HL-60 (cell line): ENCODE measurements at regions not wholly inside any gene's neighbourhood (a gene's known extent, or its start where the extent isn't known, plus 50 kb on each side); places are given as distances from the start of the nearest gene placed in this dataset.

Experiments
- DNase-seq, 2 experiments: peaks; one replicate each; pipeline ENCODE4 v3.0.0-alpha.2; 2010 to 2020; ENCODE audit warnings: low read depth in 1 of 2, low spot score in 1 of 2
- H3K27ac ChIP-seq: fragments of 250-450 bp; sonication (Bioruptor Pico); replicated peaks from 2 replicates; pipeline ENCODE4 v1.5.1; 2020; ENCODE audit warnings: mild to moderate bottlenecking, moderate library complexity
- H3K27me3 ChIP-seq: fragments of 250-450 bp; sonication (Bioruptor Pico); 2 replicates; pipeline ENCODE4 v1.5.1; 2021; ENCODE audit warnings: mild to moderate bottlenecking, moderate library complexity; ENCODE audit not compliant: insufficient read depth, poor library complexity, severe bottlenecking
- H3K4me3 ChIP-seq: replicated peaks from 2 replicates; pipeline ENCODE4 v1.5.1; 2011; ENCODE audit warnings: mild to moderate bottlenecking, control low read depth, low read length; ENCODE audit not compliant: insufficient read depth
- CTCF ChIP-seq: IDR thresholded peaks from one replicate; pipeline ENCODE4 v1.5.1; 2011; ENCODE audit warnings: low read length, control low read depth, inconsistent platforms; ENCODE audit not compliant: insufficient read depth
- GABPA ChIP-seq: IDR thresholded peaks from 2 replicates; pipeline ENCODE4 v1.6.1; 2012; ENCODE audit warnings: low read depth
- POLR2AphosphoS5 ChIP-seq: IDR thresholded peaks from 2 replicates; pipeline ENCODE4 v1.6.1; 2012; ENCODE audit warnings: low read depth
- REST ChIP-seq: IDR thresholded peaks from 2 replicates; pipeline ENCODE4 v1.6.1; 2012; ENCODE audit warnings: low read depth; ENCODE audit not compliant: insufficient replicate concordance
- SPI1 ChIP-seq: IDR thresholded peaks from 2 replicates; pipeline ENCODE4 v1.6.1; 2012; ENCODE audit warnings: low read depth, mild to moderate bottlenecking, borderline replicate concordance

GRCh38 chr5:68630354-68630753 is 414.8 kb downstream of the PIK3R1 start:
- no peak overlapping the region for H3K27ac ChIP-seq
- DNase-seq: no peak
- no peak overlapping the region for H3K4me3 ChIP-seq
- no peaks in the 10 kb centered on the region for H3K27me3 ChIP-seq
- TF ChIP-seq CTCF (no peak), POLR2AphosphoS5 (no peak), SPI1 (no peak), GABPA (no peak), REST (no peak)

GRCh38 chr5:68631884-68632283 is 416.3 kb downstream of the PIK3R1 start:
- TF ChIP-seq SPI1 (no peak), CTCF (no peak), GABPA (no peak), POLR2AphosphoS5 (no peak), REST (no peak)
- H3K27ac ChIP-seq: no peak overlapping the region

GRCh38 chr5:68641211-68641610 is 425.7 kb downstream of the PIK3R1 start:
- no peak overlapping the region for H3K4me3 ChIP-seq
- no peak for DNase-seq
- no peak overlapping the region for H3K27ac ChIP-seq
- no peak for TF ChIP-seq GABPA
- no peak for TF ChIP-seq POLR2AphosphoS5
- no peak for TF ChIP-seq CTCF
- TF ChIP-seq SPI1: no peak
- no peaks in the 10 kb centered on the region for H3K27me3 ChIP-seq

More at GRCh38 chr5:68631884-68632283, 416.3 kb downstream of the PIK3R1 start:
- Histone ChIP-seq H3K4me3 (no peak overlapping the region), H3K27me3 (no peaks in the 10 kb centered on the region)
- no peak for DNase-seq

- TF ChIP-seq GABPA (no peak), POLR2AphosphoS5 (no peak), SPI1 (no peak)
- no peak for DNase-seq
- no peaks in the 10 kb centered on the region for H3K27me3 ChIP-seq
- no peak overlapping the region for H3K4me3 ChIP-seq
- no peak overlapping the region for H3K27ac ChIP-seq
Measured at GRCh38 chr5:68643064-68643463, 427.5 kb downstream of the PIK3R1 start.
